Right lobe of liver (tissue), 6 donors: ENCODE measurements at regions not wholly inside any gene's neighbourhood (a gene's known extent, or its start where the extent isn't known, plus 50 kb on each side); places are given as distances from the start of the nearest gene placed in this dataset.

Experiments
- ATAC-seq, 4 donors: fragments of 200-7000 bp; cut with Tn5 transposase; one replicate each; pipeline ENCODE4 v1.9.1; 2020; ENCODE audit warnings: mild to moderate bottlenecking in 4 of 4, moderate library complexity in 4 of 4
- DNase-seq, 3 donors: peaks; one replicate each; pipeline ENCODE4 v3.0.0-alpha.2; 2020
- H3K27ac ChIP-seq, 3 donors: fragments of 200-600 bp; one replicate each; pipeline ENCODE4 v1.8.0; 2022
- H3K27me3 ChIP-seq, 2 donors: fragments of 200-600 bp; one replicate each; pipeline ENCODE4 v1.8.0; 2022
- H3K36me3 ChIP-seq, 4 donors: fragments of 200-600 bp; sonication (generic) in 1 of 4; one replicate each; pipeline versions ENCODE4 v1.5.1 to v1.8.0; 2017 to 2022; ENCODE audit warnings: control low read depth in 1 of 4
- H3K4me1 ChIP-seq, 4 donors: fragments of 200-600 bp; sonication (generic) in 1 of 4; one replicate each; pipeline versions ENCODE4 v1.5.1 to v1.8.0; 2017 to 2022; ENCODE audit warnings: control low read depth in 1 of 4
- H3K4me3 ChIP-seq, 3 donors: fragments of 200-600 bp; one replicate each; pipeline ENCODE4 v1.8.0; 2022
- H3K9me3 ChIP-seq, 4 donors: fragments of 200-600 bp; sonication (generic) in 1 of 4; one replicate each; pipeline versions ENCODE4 v1.5.1 to v1.8.0; 2017 to 2022; ENCODE audit warnings: control low read depth in 1 of 4
- CTCF ChIP-seq, 4 donors: fragments of 200-600 bp in 3 of 4; fragments of 450-650 bp in 1 of 4; IDR thresholded peaks; one replicate each; pipeline versions ENCODE4 v1.5.1 to v1.8.0; 2016 to 2022; ENCODE audit warnings: antibody characterized with exemption in 4 of 4, mild to moderate bottlenecking in 2 of 4
- POLR2A ChIP-seq: fragments of 450-650 bp; IDR thresholded peaks from one replicate; pipeline ENCODE4 v1.6.1; 2017; ENCODE audit warnings: antibody characterized with exemption, mild to moderate bottlenecking
- WGBS: methylation state at CpG from one replicate; pipeline ENCODE4 v1.1.6; 2018; ENCODE audit warnings: low coverage, low lambda C conversion rate; ENCODE audit not compliant: insufficient coverage; ENCODE audit errors: missing lambda C conversion rate; 5-methylcytosine and 5-hydroxymethylcytosine counted together
- intact Hi-C, 2 donors: fragments of 100-400 bp; cut with DNase I; formaldehyde crosslinking; loops; one replicate each; pipeline versions ENCODE4 v1.11.2 to v1.14.1; 2022
- donor health status: DM: no; HTN: yes; CAD: no.
- donor health status: DM: no; HTN: no; CAD: no.
- donor health status: DM: no; HTN: no; CAD: no.
- donor health status: DM: no; HTN: yes; CAD: no.
- donor health status: DM: no; HTN: yes; CAD: no.

DNA sequence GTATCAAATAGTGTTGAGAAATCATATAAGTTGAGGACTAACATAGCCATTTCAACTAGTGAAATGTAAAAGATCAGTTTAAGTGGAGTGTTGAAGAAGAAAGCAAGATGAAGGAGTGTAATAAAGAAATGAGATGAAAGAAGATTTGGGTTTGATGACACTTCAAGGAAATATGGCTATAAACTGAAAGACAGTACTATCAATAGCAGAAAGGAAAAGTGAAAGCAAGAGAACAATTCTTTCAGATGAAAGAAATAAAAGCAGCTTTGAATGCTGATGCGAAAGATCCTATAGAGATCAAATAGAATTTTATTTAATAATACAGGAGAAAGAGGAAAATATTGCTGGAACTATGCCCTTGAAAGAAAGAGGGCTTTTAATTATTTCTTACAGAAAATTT, 92.8 kb upstream of the PRSS16 start:
- H3K27me3 ChIP-seq, result no peaks in the 10 kb centered on the region
- WGBS, result 82% methylated on average over 1 of the region's 1 CpG
- no peaks in the 10 kb centered on the region for H3K4me1 ChIP-seq

DNA sequence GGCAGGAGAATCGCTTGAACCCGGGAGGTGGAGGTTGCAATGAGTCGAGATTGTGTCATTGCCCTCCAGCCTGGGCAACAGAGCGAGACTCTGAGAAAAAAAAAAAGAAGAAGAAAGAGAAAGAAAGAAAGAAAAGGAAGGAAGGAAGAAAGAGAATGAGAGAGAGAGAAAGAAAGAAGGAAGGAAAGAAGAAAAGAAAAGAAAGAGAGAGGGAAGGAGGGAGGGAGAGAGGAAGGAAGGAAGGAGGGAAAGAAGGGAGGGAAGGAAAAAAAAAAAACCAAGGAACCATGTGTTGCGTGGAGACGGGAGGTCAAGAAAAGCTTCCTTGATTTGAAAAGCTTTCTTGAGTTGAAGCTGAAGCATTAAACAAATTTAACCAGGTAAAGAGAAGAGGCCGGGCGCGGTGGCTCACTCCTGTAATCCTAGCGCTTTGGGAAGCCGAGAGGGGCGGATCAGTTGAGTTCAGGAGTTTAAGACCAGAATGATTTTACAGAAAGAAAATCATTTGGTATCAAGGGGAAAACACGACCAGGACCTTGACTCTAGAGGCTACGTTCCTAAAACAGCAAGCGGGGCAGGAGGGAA, 90.5 kb upstream of the PRSS16 start:
- DNase-seq (no peak), ATAC-seq (no peak)
- H3K36me3 ChIP-seq, result no peaks in the 10 kb centered on the region
- no peak for TF ChIP-seq POLR2A
- H3K4me1 ChIP-seq, result no peaks in the 10 kb centered on the region
- H3K27ac ChIP-seq, result no peak overlapping the region
- H3K4me3 ChIP-seq, result peak overlapping the region; percentile 16 to 50 (median 24)
- 36% methylated on average over 15 of the region's 15 CpGs for WGBS
- no peaks in the 10 kb centered on the region for H3K27me3 ChIP-seq
- no peaks in the 10 kb centered on the region for H3K9me3 ChIP-seq
- intact Hi-C loops, result no loop called here

More for the DNA sequence above, 92.8 kb upstream of the PRSS16 start:
- H3K27ac ChIP-seq, result no peak overlapping the region
- H3K36me3 ChIP-seq, result no peaks in the 10 kb centered on the region
- no peak for TF ChIP-seq CTCF (IDR thresholded peaks at IDR 0.05)
- no peak for TF ChIP-seq POLR2A
- H3K4me3 ChIP-seq, result no peak overlapping the region
- DNase-seq, result no peak
- intact Hi-C loops, result no loop called here
- no peak for ATAC-seq
- no peaks in the 10 kb centered on the region for H3K9me3 ChIP-seq

DNA sequence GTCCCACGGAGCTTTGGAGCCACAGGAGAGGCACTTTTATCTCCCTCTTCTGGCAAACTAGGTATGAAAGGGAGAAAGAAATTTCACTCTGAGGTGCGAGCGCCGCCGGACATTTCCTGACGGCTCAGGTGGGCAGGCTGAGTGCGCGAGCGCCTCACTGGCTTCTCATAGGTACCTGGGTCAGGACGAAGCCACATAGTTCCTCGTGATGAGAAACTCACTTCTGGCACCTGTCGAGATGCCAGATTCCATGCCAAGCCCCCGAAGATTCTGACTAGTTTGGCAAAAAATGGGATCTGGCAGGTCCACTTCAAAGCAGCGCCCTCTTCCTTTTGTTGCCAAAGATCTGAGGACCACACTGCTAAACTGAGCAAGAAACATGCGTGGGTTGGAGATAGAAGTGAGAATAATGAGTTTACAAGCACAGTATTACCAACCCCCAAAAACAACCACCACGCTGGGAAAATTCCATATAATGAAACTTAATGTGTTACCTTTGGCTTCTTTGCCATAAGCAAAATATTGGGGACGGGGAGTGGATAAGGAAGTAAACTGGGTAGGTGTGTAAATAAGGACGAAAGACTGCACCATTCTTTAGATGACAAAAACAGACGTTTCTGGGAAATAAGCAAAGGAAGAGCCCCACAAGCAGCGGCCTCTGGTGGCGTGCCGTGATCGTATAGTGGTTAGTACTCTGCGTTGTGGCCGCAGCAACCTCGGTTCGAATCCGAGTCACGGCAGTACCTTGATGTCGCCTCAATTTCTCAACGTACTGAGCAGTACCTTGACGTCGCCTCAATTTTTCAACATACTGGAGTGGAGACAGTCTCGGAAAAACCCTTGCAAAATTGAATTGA, 89.8 kb upstream of the PRSS16 start:
- peak in 2 of 3 donors; percentile 65 to 66 for DNase-seq
- Histone ChIP-seq H3K9me3 (no peaks in the 10 kb centered on the region), H3K27ac (no peak overlapping the region)

GRCh38 chr6:27158316-27158643, 89.2 kb upstream of the PRSS16 start:
- DNase-seq, result no peak
- H3K36me3 ChIP-seq, result no peaks in the 10 kb centered on the region
- H3K27me3 ChIP-seq, result no peaks in the 10 kb centered on the region
- H3K9me3 ChIP-seq, result no peaks in the 10 kb centered on the region
- ATAC-seq, result no peak
- WGBS, result 69% methylated on average over 4 of the region's 4 CpGs
- no peak overlapping the region for H3K4me3 ChIP-seq
- TF ChIP-seq CTCF (IDR thresholded peaks at IDR 0.05) (no peak), POLR2A (no peak)
- no peak overlapping the region for H3K27ac ChIP-seq
- intact Hi-C loops, result no loop called here
- no peaks in the 10 kb centered on the region for H3K4me1 ChIP-seq

More for the DNA sequence above, 89.8 kb upstream of the PRSS16 start:
- TF ChIP-seq CTCF (IDR thresholded peaks at IDR 0.05), result peak; percentile 32 to 52 (median 40)
- no peak for TF ChIP-seq POLR2A
- intact Hi-C loops, result no loop called here
- peak; percentile 67 to 84 (median 81) for ATAC-seq
- H3K36me3 ChIP-seq, result no peaks in the 10 kb centered on the region
- no peaks in the 10 kb centered on the region for H3K27me3 ChIP-seq
- peak overlapping the region; percentile 16 to 50 (median 24) for H3K4me3 ChIP-seq
- no peaks in the 10 kb centered on the region for H3K4me1 ChIP-seq
- under 1% methylated on average over 32 of the region's 34 CpGs for WGBS

DNA sequence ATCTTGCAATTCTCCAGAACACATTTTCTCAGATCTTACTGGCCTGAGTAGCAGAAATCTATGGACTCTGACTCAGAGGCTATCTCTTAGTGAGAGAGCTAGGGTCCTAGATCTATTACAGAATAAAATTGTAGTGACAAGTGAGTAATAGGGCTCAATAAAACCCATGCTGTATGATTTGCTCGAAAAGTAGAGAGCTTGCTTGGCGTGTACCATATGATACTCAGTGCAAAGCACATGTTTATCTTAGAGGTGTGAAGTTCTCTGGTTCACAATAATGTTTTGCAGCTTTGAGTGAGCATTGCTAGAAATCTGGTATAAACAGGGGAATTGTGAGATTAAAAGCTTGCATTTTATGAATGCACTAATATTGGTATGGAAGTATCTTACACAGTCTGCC, 87.8 kb upstream of the PRSS16 start:
- WGBS, result 96% methylated on average over 2 of the region's 2 CpGs
- no peaks in the 10 kb centered on the region for H3K9me3 ChIP-seq
- no peaks in the 10 kb centered on the region for H3K27me3 ChIP-seq
- ATAC-seq, result no peak
- intact Hi-C loops, result no loop called here
- H3K4me1 ChIP-seq, result no peaks in the 10 kb centered on the region
- H3K27ac ChIP-seq, result no peak overlapping the region
- H3K4me3 ChIP-seq, result no peak overlapping the region
- DNase-seq, result no peak
- TF ChIP-seq CTCF (IDR thresholded peaks at IDR 0.05), result no peak
- no peak for TF ChIP-seq POLR2A
- no peaks in the 10 kb centered on the region for H3K36me3 ChIP-seq
